PC-9 (cell line): ENCODE measurements at regions not wholly inside any gene's neighbourhood (a gene's known extent, or its start where the extent isn't known, plus 50 kb on each side); places are given as distances from the start of the nearest gene placed in this dataset.

Experiments used
- BruUV-seq: library from RNA; stranded (reverse); fragments of 400-500 nt; replicated peaks from 2 replicates; lab custom pipeline; 2021; lab: Mats Ljungman, UMichigan
- CTCF ChIA-PET: fragments of 300-600 bp; sonication (Branson Sonifier 250); formaldehyde crosslinking; loops from one replicate; lab custom pipeline; 2022; ENCODE audit warnings: antibody characterized with exemption; lab: Charles Lee
- POLR2A ChIA-PET: fragments of 300-600 bp; sonication (Branson Sonifier 250); formaldehyde crosslinking; loops from one replicate; lab custom pipeline; 2022; ENCODE audit warnings: antibody characterized with exemption; ENCODE audit not compliant: unreplicated experiment; lab: Charles Lee
- DNase-seq, 2 experiments: peaks; one replicate each; pipeline versions ENCODE4 v3.0.0 to v3.0.0-alpha.2; 2015 to 2022; ENCODE audit warnings: mixed read lengths in 1 of 2
- H2AFZ ChIP-seq: fragments of 200-600 bp; sonication (generic); 2 replicates; pipeline ENCODE4 v1.8.1; 2017; ENCODE audit warnings: antibody characterized with exemption
- H3F3A ChIP-seq: fragments of 200-600 bp; sonication (generic); 2 replicates; pipeline ENCODE4 v1.8.1; 2017; ENCODE audit warnings: antibody characterized with exemption, mild to moderate bottlenecking, low read depth; ENCODE audit not compliant: insufficient read depth
- H3K27ac ChIP-seq: fragments of 200-600 bp; sonication (generic); 2 replicates; pipeline ENCODE4 v1.6.1; 2016; ENCODE audit warnings: mixed run types
- H3K27me3 ChIP-seq: fragments of 200-600 bp; sonication (generic); 2 replicates; pipeline ENCODE4 v1.6.1; 2016; ENCODE audit warnings: low read depth, mixed run types; ENCODE audit not compliant: insufficient read depth
- H3K36me3 ChIP-seq: fragments of 200-600 bp; sonication (generic); 2 replicates; pipeline ENCODE4 v1.6.1; 2016; ENCODE audit warnings: low read depth, mixed run types
- H3K4me1 ChIP-seq: fragments of 200-600 bp; sonication (generic); replicated peaks from 2 replicates; pipeline ENCODE4 v1.6.1; 2016; ENCODE audit warnings: mixed run types; ENCODE audit not compliant: insufficient read depth
- H3K4me2 ChIP-seq: fragments of 200-600 bp; sonication (generic); 2 replicates; pipeline ENCODE4 v1.6.1; 2017; ENCODE audit warnings: mixed run types
- H3K4me3 ChIP-seq: fragments of 200-600 bp; sonication (generic); 2 replicates; pipeline ENCODE4 v1.6.1; 2016; ENCODE audit warnings: mixed run types
- H3K79me2 ChIP-seq: fragments of 200-600 bp; sonication (generic); 2 replicates; pipeline ENCODE4 v1.6.1; 2017; ENCODE audit warnings: low read depth, mixed run types
- H3K9me2 ChIP-seq: fragments of 200-600 bp; sonication (generic); 2 replicates; pipeline ENCODE4 v1.8.1; 2017; ENCODE audit warnings: mild to moderate bottlenecking; ENCODE audit not compliant: insufficient read depth
- H3K9me3 ChIP-seq: fragments of 200-600 bp; sonication (generic); 2 replicates; pipeline ENCODE4 v1.8.1; 2016; ENCODE audit warnings: low read depth; ENCODE audit not compliant: insufficient read depth
- H4K20me1 ChIP-seq: fragments of 200-600 bp; sonication (generic); 2 replicates; pipeline ENCODE4 v1.8.1; 2017; ENCODE audit not compliant: insufficient read depth
- CTCF ChIP-seq: fragments of 200-600 bp; sonication (generic); conservative IDR thresholded peaks from 2 replicates; pipeline ENCODE4 v1.6.1; 2017; ENCODE audit warnings: mixed run types, antibody characterized with exemption, mild to moderate bottlenecking, moderate library complexity
- EZH2 ChIP-seq: fragments of 200-600 bp; sonication (generic); IDR thresholded peaks from 2 replicates; pipeline ENCODE4 v1.8.0; 2017; ENCODE audit warnings: antibody characterized with exemption, low read depth
- intact Hi-C: fragments of 100-400 bp; cut with micrococcal nuclease; formaldehyde crosslinking; loops from one replicate; pipeline ENCODE4 v1.10.0; 2022; ENCODE audit not compliant: unreplicated experiment

- BruUV-seq, result no TSS peak
- H3K79me2 ChIP-seq, result no peaks in the 10 kb centered on the region
- no peaks in the 10 kb centered on the region for H3F3A ChIP-seq
- no peak for TF ChIP-seq EZH2
- no peak for TF ChIP-seq CTCF
- CTCF ChIA-PET, result no interaction called here
- H3K9me2 ChIP-seq, result no peaks in the 10 kb centered on the region
- H3K4me3 ChIP-seq, result no peak overlapping the region
- intact Hi-C loops, result no loop called here
- H4K20me1 ChIP-seq, result no peaks in the 10 kb centered on the region
- H3K9me3 ChIP-seq, result no peaks in the 10 kb centered on the region
- H3K27me3 ChIP-seq, result no peaks in the 10 kb centered on the region
- H3K27ac ChIP-seq, result no peak overlapping the region
- H3K4me2 ChIP-seq, result no peak overlapping the region
- H2AFZ ChIP-seq, result no peak overlapping the region
- POLR2A ChIA-PET, result no interaction called here
- no peaks in the 10 kb centered on the region for H3K36me3 ChIP-seq
- no peaks in the 10 kb centered on the region for H3K4me1 ChIP-seq
- DNase-seq, result no peak
Measured at GRCh38 chr15:96560246-96560895, 229.9 kb downstream of the NR2F2 start.

- Histone ChIP-seq H3K4me2 (no peak overlapping the region), H3K27ac (no peak overlapping the region), H2AFZ (no peak overlapping the region), H3K9me2 (no peaks in the 10 kb centered on the region), H3K4me3 (no peak overlapping the region), H3K36me3 (no peaks in the 10 kb centered on the region), H3K27me3 (no peaks in the 10 kb centered on the region), H3K79me2 (no peaks in the 10 kb centered on the region), H4K20me1 (no peaks in the 10 kb centered on the region), H3F3A (no peaks in the 10 kb centered on the region), H3K9me3 (no peaks in the 10 kb centered on the region), H3K4me1 (no peaks in the 10 kb centered on the region)
- POLR2A ChIA-PET, result no interaction called here
- no TSS peak for BruUV-seq
- TF ChIP-seq EZH2, result no peak
- no peak for TF ChIP-seq CTCF
- CTCF ChIA-PET, result no interaction called here
- intact Hi-C loops, result no loop called here
- no peak for DNase-seq
Measured at GRCh38 chr15:96561593-96561992, 231.1 kb downstream of the NR2F2 start.

- TF ChIP-seq CTCF, result no peak
- no peak for TF ChIP-seq EZH2
- H3K9me3 ChIP-seq, result no peaks in the 10 kb centered on the region
- H3K36me3 ChIP-seq, result no peaks in the 10 kb centered on the region
- H3K27me3 ChIP-seq, result no peaks in the 10 kb centered on the region
- no peaks in the 10 kb centered on the region for H4K20me1 ChIP-seq
- ChIA-PET CTCF (no interaction called here), POLR2A (no interaction called here)
- H3K4me3 ChIP-seq, result no peak overlapping the region
- H3K79me2 ChIP-seq, result no peaks in the 10 kb centered on the region
- H3F3A ChIP-seq, result no peaks in the 10 kb centered on the region
- DNase-seq, result no peak
- no peaks in the 10 kb centered on the region for H3K4me1 ChIP-seq
- intact Hi-C loops, result no loop called here
- no peak overlapping the region for H3K4me2 ChIP-seq
- no TSS peak for BruUV-seq
- H3K9me2 ChIP-seq, result no peaks in the 10 kb centered on the region
- H2AFZ ChIP-seq, result no peak overlapping the region
- H3K27ac ChIP-seq, result no peak overlapping the region
Measured at GRCh38 chr15:96564546-96564945, 234.0 kb downstream of the NR2F2 start.
